Breast epithelium (tissue), 3 donors: ENCODE measurements at regions not wholly inside any gene's neighbourhood (a gene's known extent, or its start where the extent isn't known, plus 50 kb on each side); places are given as distances from the start of the nearest gene placed in this dataset.

ENCODE experiments used
- POLR2A ChIP-seq: fragments of 450-650 bp; IDR thresholded peaks from one replicate; pipeline ENCODE4 v1.6.1; 2016; ENCODE audit warnings: antibody characterized with exemption, mild to moderate bottlenecking, moderate library complexity
- POLR2AphosphoS5 ChIP-seq, 3 donors: sonication (generic); formaldehyde crosslinking; IDR thresholded peaks; one replicate each; pipeline ENCODE4 v1.6.1; 2017; ENCODE audit warnings: antibody characterized with exemption in 3 of 3
- TF ChIP-seq, protein P1 (sequence below), 3 donors: fragments of 450-650 bp; IDR thresholded peaks; one replicate each; pipeline ENCODE4 v1.5.1; 2016 to 2017; ENCODE audit warnings: antibody characterized with exemption in 3 of 3, mild to moderate bottlenecking in 3 of 3, moderate library complexity in 3 of 3

DNA sequence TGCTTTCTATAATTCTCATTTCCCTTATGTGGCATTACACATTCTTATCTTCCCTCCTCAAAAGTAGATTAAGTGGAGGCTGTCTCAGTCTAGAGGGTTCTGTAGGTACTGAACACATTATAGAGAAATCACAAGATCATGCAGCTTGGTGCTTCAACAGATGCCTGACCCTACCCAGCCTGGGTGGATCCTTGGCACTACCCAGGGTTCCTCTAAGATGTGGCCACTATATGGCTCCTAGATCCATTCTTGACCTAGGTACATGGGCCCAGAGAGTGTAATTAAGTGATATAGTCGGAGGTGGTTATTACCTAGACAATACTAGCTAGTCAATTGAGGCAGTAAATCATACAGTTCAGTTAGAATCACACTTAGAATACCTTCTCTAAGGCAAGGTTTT, 213.9 kb downstream of the AKAP7 start:
- TF ChIP-seq, protein P1, sequence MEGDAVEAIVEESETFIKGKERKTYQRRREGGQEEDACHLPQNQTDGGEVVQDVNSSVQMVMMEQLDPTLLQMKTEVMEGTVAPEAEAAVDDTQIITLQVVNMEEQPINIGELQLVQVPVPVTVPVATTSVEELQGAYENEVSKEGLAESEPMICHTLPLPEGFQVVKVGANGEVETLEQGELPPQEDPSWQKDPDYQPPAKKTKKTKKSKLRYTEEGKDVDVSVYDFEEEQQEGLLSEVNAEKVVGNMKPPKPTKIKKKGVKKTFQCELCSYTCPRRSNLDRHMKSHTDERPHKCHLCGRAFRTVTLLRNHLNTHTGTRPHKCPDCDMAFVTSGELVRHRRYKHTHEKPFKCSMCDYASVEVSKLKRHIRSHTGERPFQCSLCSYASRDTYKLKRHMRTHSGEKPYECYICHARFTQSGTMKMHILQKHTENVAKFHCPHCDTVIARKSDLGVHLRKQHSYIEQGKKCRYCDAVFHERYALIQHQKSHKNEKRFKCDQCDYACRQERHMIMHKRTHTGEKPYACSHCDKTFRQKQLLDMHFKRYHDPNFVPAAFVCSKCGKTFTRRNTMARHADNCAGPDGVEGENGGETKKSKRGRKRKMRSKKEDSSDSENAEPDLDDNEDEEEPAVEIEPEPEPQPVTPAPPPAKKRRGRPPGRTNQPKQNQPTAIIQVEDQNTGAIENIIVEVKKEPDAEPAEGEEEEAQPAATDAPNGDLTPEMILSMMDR (IDR thresholded peaks at IDR 0.05) = no peak
- no peak for TF ChIP-seq POLR2A
- TF ChIP-seq POLR2AphosphoS5 (IDR thresholded peaks at IDR 0.05) = no peak
